Nephron progenitor cell (in vitro differentiated cells): ENCODE measurements at regions not wholly inside any gene's neighbourhood (a gene's known extent, or its start where the extent isn't known, plus 50 kb on each side); places are given as distances from the start of the nearest gene placed in this dataset.

Experiments
- DNase-seq: peaks from one replicate; pipeline ENCODE4 v3.0.0; 2021
- H3K27ac Mint-ChIP-seq: 2 replicates; pipeline ENCODE4 v1.8.0; 2021; ENCODE audit warnings: mild to moderate bottlenecking, moderate library complexity, mixed read lengths
- H3K27me3 Mint-ChIP-seq: 2 replicates; pipeline ENCODE4 v1.8.0; 2021; ENCODE audit warnings: mild to moderate bottlenecking, low read depth, mixed read lengths; ENCODE audit not compliant: poor library complexity
- H3K36me3 Mint-ChIP-seq: 2 replicates; pipeline ENCODE4 v1.8.0; 2021; ENCODE audit warnings: low read depth, mixed read lengths
- H3K4me1 Mint-ChIP-seq: 2 replicates; pipeline ENCODE4 v1.8.0; 2021; ENCODE audit warnings: mixed read lengths
- H3K4me3 Mint-ChIP-seq: 2 replicates; pipeline ENCODE4 v1.8.0; 2021; ENCODE audit warnings: mild to moderate bottlenecking, moderate library complexity, mixed read lengths
- H3K9me3 Mint-ChIP-seq: 2 replicates; pipeline ENCODE4 v1.8.0; 2021; ENCODE audit warnings: mild to moderate bottlenecking, moderate library complexity, mixed read lengths
- CTCF ChIP-seq: fragments of 200-600 bp; sonication (generic); IDR thresholded peaks from 2 replicates; pipeline ENCODE4 v1.5.0; 2021; ENCODE audit warnings: antibody characterized with exemption

- Mint-ChIP-seq H3K36me3 (no peaks in the 10 kb centered on the region), H3K4me1 (peaks cover 21% of the 10 kb centered on the region), H3K27ac (peak overlapping the region; percentile 61), H3K4me3 (no peak overlapping the region), H3K27me3 (no peaks in the 10 kb centered on the region), H3K9me3 (peaks cover 6% of the 10 kb centered on the region)
- no peak for TF ChIP-seq CTCF
- peak; percentile 4 for DNase-seq
Measured at GRCh38 chr6:76774781-76775384, 688.4 kb downstream of the HTR1B start.

- peaks cover 14% of the 10 kb centered on the region for H3K4me1 Mint-ChIP-seq
- no peak for DNase-seq
- H3K9me3 Mint-ChIP-seq: peaks cover 6% of the 10 kb centered on the region
- no peak overlapping the region for H3K4me3 Mint-ChIP-seq
- H3K36me3 Mint-ChIP-seq: no peaks in the 10 kb centered on the region
- H3K27ac Mint-ChIP-seq: no peak overlapping the region
- no peak for TF ChIP-seq CTCF
- H3K27me3 Mint-ChIP-seq: no peaks in the 10 kb centered on the region
Measured at GRCh38 chr6:76772951-76773350, 690.3 kb downstream of the HTR1B start.

GRCh38 chr6:76771059-76771634 is 692.1 kb downstream of the HTR1B start:
- Mint-ChIP-seq H3K27me3 (no peaks in the 10 kb centered on the region), H3K36me3 (no peaks in the 10 kb centered on the region), H3K27ac (no peak overlapping the region), H3K4me3 (no peak overlapping the region), H3K9me3 (peaks cover 6% of the 10 kb centered on the region), H3K4me1 (peaks cover 14% of the 10 kb centered on the region)
- TF ChIP-seq CTCF: no peak
- no peak for DNase-seq

- no peak for TF ChIP-seq CTCF
- no peaks in the 10 kb centered on the region for H3K36me3 Mint-ChIP-seq
- no peak overlapping the region for H3K27ac Mint-ChIP-seq
- H3K4me1 Mint-ChIP-seq: peaks cover 12% of the 10 kb centered on the region
- DNase-seq: no peak
- H3K27me3 Mint-ChIP-seq: no peaks in the 10 kb centered on the region
- no peak overlapping the region for H3K4me3 Mint-ChIP-seq
- H3K9me3 Mint-ChIP-seq: peaks cover 6% of the 10 kb centered on the region
Measured at GRCh38 chr6:76770281-76770680, 693.0 kb downstream of the HTR1B start.

- peaks cover 6% of the 10 kb centered on the region for H3K9me3 Mint-ChIP-seq
- H3K27me3 Mint-ChIP-seq: no peaks in the 10 kb centered on the region
- no peak for TF ChIP-seq CTCF
- H3K4me1 Mint-ChIP-seq: no peaks in the 10 kb centered on the region
- no peak overlapping the region for H3K27ac Mint-ChIP-seq
- no peak overlapping the region for H3K4me3 Mint-ChIP-seq
- no peaks in the 10 kb centered on the region for H3K36me3 Mint-ChIP-seq
- DNase-seq: no peak
Measured at GRCh38 chr6:76768556-76768955, 694.7 kb downstream of the HTR1B start.

- Mint-ChIP-seq H3K4me3 (no peak overlapping the region), H3K9me3 (no peaks in the 10 kb centered on the region), H3K27me3 (no peaks in the 10 kb centered on the region), H3K4me1 (no peaks in the 10 kb centered on the region), H3K36me3 (no peaks in the 10 kb centered on the region), H3K27ac (no peak overlapping the region)
- no peak for TF ChIP-seq CTCF
- DNase-seq: no peak
Measured at GRCh38 chr6:76764057-76764456, 691.6 kb upstream of the IMPG1 start.
